A673 (cell line): ENCODE measurements at regions not wholly inside any gene's neighbourhood (a gene's known extent, or its start where the extent isn't known, plus 50 kb on each side); places are given as distances from the start of the nearest gene placed in this dataset.

Source experiments
- BruUV-seq: library from RNA; stranded (reverse); fragments of 400-500 nt; replicated peaks from 2 replicates; lab custom pipeline; 2021; lab: Mats Ljungman, UMichigan
- CTCF ChIA-PET: fragments of 300-600 bp; sonication (Branson Sonifier 250); formaldehyde crosslinking; loops from one replicate; lab custom pipeline; 2022; ENCODE audit warnings: antibody characterized with exemption; lab: Charles Lee
- POLR2A ChIA-PET: fragments of 300-600 bp; sonication (Branson Sonifier 250); formaldehyde crosslinking; loops from one replicate; lab custom pipeline; 2022; ENCODE audit warnings: antibody characterized with exemption; ENCODE audit not compliant: low non-redundant PET; lab: Charles Lee
- DNase-seq: peaks from one replicate; pipeline ENCODE4 v3.0.0-alpha.2; 2015; ENCODE audit warnings: low spot score
- H3K27ac ChIP-seq: fragments of 200-600 bp; sonication (generic); 2 replicates; pipeline ENCODE4 v1.5.1; 2016; ENCODE audit warnings: mixed run types, low read depth, mild to moderate bottlenecking, mixed read lengths, antibody characterized with exemption, low read length; ENCODE audit not compliant: poor library complexity, severe bottlenecking
- H3K27me3 ChIP-seq: fragments of 200-600 bp; sonication (generic); replicated peaks from 2 replicates; pipeline ENCODE4 v1.6.1; 2017; ENCODE audit warnings: mixed run types, low read depth, mild to moderate bottlenecking, mixed read lengths, antibody characterized with exemption, low read length; ENCODE audit not compliant: insufficient read depth, poor library complexity
- H3K36me3 ChIP-seq: fragments of 200-600 bp; sonication (generic); 2 replicates; pipeline ENCODE4 v1.6.1; 2016; ENCODE audit warnings: mixed run types, mild to moderate bottlenecking, mixed read lengths, antibody characterized with exemption, low read length; ENCODE audit not compliant: insufficient read depth, poor library complexity, severe bottlenecking
- H3K4me1 ChIP-seq: fragments of 200-600 bp; sonication (generic); 2 replicates; pipeline ENCODE4 v1.6.1; 2017; ENCODE audit warnings: mixed run types, mild to moderate bottlenecking, mixed read lengths, antibody characterized with exemption, low read length; ENCODE audit not compliant: insufficient read depth, poor library complexity, severe bottlenecking
- H3K4me3 ChIP-seq: fragments of 200-600 bp; sonication (generic); 2 replicates; pipeline ENCODE4 v1.5.1; 2016; ENCODE audit warnings: low read depth, mixed run types, mild to moderate bottlenecking, mixed read lengths, low read length; ENCODE audit not compliant: poor library complexity, severe bottlenecking
- H3K9me3 ChIP-seq: fragments of 200-600 bp; sonication (generic); 2 replicates; pipeline ENCODE4 v1.6.1; 2016; ENCODE audit warnings: mixed run types, low read depth, mild to moderate bottlenecking, mixed read lengths, antibody characterized with exemption, low read length; ENCODE audit not compliant: poor library complexity, severe bottlenecking
- EZH2 ChIP-seq: fragments of 200-600 bp; sonication (generic); IDR thresholded peaks from 2 replicates; pipeline ENCODE4 v1.6.1; 2017; ENCODE audit warnings: borderline replicate concordance, low read depth, mild to moderate bottlenecking, mixed read lengths, antibody characterized with exemption, low read length; ENCODE audit not compliant: poor library complexity, severe bottlenecking
- intact Hi-C: fragments of 100-400 bp; cut with micrococcal nuclease; formaldehyde crosslinking; loops from one replicate; pipeline ENCODE4 v1.10.0; 2022; ENCODE audit not compliant: unreplicated experiment
- TF ChIP-seq, protein P1 (sequence below): fragments of 300-800, 200-600 bp; sonication (generic); conservative IDR thresholded peaks from 2 replicates; pipeline ENCODE4 v1.5.1; 2017; ENCODE audit warnings: low read depth, mild to moderate bottlenecking, antibody characterized with exemption, low read length, moderate library complexity, mixed read lengths

DNA sequence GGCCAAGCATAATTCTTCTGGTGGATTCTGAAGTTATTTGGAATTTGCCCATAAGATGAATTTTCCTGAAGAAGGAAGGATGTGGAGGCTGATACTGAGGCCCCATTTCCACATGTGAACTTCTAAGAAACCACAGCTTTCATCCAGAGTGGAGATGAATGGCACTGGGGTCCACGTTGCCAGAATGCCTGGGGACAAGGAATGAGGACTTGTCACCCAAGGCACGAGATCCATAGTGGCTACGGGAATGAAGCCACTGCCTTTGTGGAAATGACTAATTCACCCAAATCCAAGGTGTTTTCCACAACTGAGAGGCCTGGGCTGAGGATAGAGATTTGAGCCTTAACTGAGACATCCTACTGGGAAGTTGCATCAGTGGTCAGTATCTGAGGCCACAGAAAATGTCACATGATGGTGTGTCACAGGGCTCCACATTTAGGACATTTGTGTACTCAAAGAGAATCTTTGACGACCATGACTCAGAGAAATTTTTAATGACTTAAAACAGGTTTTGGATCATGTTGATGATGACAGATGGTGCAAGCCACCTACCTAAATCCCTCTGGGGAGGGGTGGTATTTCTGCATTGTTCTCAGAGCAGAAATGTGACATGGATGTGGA is 286.1 kb downstream of the SOX11 start:
- ChIA-PET POLR2A (no interaction called here), CTCF (no interaction called here)
- intact Hi-C loops, result no loop called here

DNA sequence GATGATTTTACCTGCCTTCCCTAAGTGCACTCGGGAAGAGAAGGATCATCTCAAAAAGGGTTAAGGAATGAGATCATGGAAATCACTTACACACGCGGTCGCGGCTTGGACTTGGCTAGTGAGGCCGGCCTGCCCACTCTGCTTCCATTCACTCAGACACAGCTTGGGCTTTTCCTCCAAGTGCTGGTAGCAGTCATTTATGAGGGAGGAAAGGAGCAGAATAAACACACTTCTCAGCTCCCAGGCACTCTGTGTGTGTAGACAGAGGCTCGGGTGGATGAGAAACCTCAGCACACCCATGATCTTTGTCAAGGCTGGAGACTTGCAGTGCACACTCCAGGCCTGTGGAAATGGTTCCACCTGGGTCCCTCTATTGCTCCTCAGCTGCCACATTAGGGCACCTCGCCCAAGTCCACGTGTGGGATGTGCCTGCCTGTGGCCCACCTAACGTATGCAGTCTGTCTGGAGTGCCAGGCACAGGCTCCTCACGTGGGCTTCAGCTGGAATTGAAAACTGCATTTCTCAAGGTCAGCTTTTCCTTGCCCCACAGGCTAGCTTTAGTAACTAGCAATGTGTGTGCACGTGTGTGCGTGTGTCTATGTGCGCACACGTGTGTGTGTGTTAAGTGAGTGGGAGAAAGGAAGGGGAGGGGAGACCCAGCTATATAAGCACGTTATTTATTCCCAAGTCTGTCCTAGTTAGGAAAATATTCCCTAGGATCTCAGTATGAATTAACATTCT is 288.4 kb downstream of the SOX11 start:
- POLR2A ChIA-PET, result no interaction called here
- intact Hi-C loops, result no loop called here
- H3K36me3 ChIP-seq, result no peaks in the 10 kb centered on the region
- no peak for DNase-seq
- TF ChIP-seq EZH2, result no peak
- TF ChIP-seq, protein P1, sequence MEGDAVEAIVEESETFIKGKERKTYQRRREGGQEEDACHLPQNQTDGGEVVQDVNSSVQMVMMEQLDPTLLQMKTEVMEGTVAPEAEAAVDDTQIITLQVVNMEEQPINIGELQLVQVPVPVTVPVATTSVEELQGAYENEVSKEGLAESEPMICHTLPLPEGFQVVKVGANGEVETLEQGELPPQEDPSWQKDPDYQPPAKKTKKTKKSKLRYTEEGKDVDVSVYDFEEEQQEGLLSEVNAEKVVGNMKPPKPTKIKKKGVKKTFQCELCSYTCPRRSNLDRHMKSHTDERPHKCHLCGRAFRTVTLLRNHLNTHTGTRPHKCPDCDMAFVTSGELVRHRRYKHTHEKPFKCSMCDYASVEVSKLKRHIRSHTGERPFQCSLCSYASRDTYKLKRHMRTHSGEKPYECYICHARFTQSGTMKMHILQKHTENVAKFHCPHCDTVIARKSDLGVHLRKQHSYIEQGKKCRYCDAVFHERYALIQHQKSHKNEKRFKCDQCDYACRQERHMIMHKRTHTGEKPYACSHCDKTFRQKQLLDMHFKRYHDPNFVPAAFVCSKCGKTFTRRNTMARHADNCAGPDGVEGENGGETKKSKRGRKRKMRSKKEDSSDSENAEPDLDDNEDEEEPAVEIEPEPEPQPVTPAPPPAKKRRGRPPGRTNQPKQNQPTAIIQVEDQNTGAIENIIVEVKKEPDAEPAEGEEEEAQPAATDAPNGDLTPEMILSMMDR, result no peak
- no peaks in the 10 kb centered on the region for H3K9me3 ChIP-seq
- no peaks in the 10 kb centered on the region for H3K27me3 ChIP-seq
- peaks cover 3% of the 10 kb centered on the region for H3K4me1 ChIP-seq
- no peak overlapping the region for H3K27ac ChIP-seq
- CTCF ChIA-PET, result no interaction called here
- no TSS peak for BruUV-seq
- H3K4me3 ChIP-seq, result no peak overlapping the region

More for the DNA sequence above, 286.1 kb downstream of the SOX11 start:
- H3K4me1 ChIP-seq, result peaks cover 3% of the 10 kb centered on the region
- no peak overlapping the region for H3K4me3 ChIP-seq
- no peaks in the 10 kb centered on the region for H3K27me3 ChIP-seq
- no peaks in the 10 kb centered on the region for H3K9me3 ChIP-seq
- BruUV-seq, result no TSS peak
- DNase-seq, result no peak
- H3K27ac ChIP-seq, result no peak overlapping the region
- no peaks in the 10 kb centered on the region for H3K36me3 ChIP-seq
- TF ChIP-seq, protein P1, result no peak
- TF ChIP-seq EZH2, result no peak

DNA sequence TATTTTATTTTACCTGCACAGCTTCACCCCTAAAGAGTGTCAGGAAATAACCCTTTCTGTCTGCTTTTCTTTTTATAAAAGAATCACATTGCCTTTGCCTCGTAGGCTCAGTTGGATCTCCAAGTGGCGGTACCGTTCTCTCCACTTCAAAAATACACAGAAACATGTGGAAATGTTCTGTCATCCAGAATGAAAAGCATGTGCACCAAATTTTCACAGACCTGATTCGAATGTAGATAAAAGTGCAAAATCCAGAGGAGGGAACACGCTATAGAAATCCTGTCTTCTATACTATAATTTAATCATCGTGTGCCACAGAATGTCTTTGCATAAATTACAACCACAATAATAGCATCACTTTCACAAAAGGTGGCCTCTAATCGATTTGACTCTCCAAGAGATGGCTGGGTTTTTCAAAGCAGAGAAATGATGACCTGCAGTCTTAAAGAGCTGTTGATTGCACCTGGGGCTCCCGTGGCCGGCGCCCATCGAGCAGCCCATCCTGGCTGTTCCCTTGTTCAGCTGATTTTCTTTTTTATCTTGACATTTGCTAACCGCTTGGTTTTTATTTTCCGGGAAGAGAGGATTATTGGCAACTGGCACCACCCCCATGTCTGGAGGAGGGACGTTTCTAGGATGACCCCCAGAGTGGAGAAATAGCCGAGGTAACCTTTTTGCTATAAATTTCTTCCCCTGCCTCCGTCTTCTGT is 290.2 kb downstream of the SOX11 start:
- DNase-seq, result no peak
- CTCF ChIA-PET, result no interaction called here
- POLR2A ChIA-PET, result no interaction called here
- Histone ChIP-seq H3K27ac (no peak overlapping the region), H3K36me3 (no peaks in the 10 kb centered on the region), H3K4me1 (peaks cover 3% of the 10 kb centered on the region), H3K27me3 (no peaks in the 10 kb centered on the region), H3K4me3 (no peak overlapping the region), H3K9me3 (no peaks in the 10 kb centered on the region)
- TF ChIP-seq, protein P1, result no peak
- TF ChIP-seq EZH2, result no peak
- no TSS peak for BruUV-seq
- intact Hi-C loops, result no loop called here
